GM12873 (cell line): ENCODE measurements at regions not wholly inside any gene's neighbourhood (a gene's known extent, or its start where the extent isn't known, plus 50 kb on each side); places are given as distances from the start of the nearest gene placed in this dataset.

Source experiments
- TF ChIP-seq, protein P1 (sequence below): IDR thresholded peaks from 2 replicates; pipeline ENCODE4 v1.5.1; 2012; ENCODE audit warnings: low read depth, mild to moderate bottlenecking, moderate library complexity, low read length, control low read depth; ENCODE audit not compliant: insufficient read depth; ENCODE audit errors: missing control alignments

- TF ChIP-seq, protein P1, sequence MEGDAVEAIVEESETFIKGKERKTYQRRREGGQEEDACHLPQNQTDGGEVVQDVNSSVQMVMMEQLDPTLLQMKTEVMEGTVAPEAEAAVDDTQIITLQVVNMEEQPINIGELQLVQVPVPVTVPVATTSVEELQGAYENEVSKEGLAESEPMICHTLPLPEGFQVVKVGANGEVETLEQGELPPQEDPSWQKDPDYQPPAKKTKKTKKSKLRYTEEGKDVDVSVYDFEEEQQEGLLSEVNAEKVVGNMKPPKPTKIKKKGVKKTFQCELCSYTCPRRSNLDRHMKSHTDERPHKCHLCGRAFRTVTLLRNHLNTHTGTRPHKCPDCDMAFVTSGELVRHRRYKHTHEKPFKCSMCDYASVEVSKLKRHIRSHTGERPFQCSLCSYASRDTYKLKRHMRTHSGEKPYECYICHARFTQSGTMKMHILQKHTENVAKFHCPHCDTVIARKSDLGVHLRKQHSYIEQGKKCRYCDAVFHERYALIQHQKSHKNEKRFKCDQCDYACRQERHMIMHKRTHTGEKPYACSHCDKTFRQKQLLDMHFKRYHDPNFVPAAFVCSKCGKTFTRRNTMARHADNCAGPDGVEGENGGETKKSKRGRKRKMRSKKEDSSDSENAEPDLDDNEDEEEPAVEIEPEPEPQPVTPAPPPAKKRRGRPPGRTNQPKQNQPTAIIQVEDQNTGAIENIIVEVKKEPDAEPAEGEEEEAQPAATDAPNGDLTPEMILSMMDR = no peak
Measured at GRCh38 chr14:65225299-65226159, 123.2 kb upstream of the MAX start.

DNA sequence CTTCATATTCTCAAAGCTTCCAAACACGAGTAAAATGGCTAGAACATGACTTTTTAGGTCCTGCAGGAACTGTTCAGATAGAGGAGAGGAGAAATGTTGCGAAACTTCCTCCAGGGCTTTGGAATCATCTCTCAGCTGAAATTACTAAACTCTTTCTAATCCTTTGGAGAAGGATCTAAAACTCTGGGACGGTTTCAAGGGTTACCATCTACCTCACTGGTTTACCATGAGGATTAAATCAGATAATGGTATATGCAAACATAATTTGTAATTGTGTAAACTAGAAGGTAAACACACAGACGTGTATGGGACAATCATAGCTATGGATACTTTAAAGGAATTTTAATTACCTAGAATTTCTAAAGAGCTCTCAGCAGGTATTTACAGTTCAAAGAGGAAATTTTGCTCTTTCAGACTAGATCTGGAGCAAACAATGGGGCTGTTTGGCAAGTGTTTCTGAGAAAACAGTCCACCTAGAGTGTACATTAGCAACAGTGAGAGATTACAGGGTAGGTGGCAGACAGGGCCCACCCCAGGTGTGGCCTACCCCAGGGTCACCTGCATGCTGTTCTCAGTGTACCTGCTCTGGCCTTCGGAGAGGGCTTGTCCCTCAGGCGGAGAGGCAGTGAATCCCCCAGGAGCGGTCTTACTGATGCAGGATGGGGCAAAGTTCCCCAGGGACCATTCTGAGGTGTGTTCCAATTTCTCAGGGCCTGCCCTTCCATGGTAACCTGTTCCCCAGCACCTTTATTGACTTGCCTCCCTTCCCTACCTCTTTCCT lies 124.7 kb upstream of the MAX start:
- TF ChIP-seq, protein P1 = no peak

GRCh38 chr14:65228436-65228835 lies 126.1 kb upstream of the MAX start:
- TF ChIP-seq, protein P1 = no peak

GRCh38 chr14:65228956-65229747 lies 126.8 kb upstream of the MAX start:
- TF ChIP-seq, protein P1 = no peak

DNA sequence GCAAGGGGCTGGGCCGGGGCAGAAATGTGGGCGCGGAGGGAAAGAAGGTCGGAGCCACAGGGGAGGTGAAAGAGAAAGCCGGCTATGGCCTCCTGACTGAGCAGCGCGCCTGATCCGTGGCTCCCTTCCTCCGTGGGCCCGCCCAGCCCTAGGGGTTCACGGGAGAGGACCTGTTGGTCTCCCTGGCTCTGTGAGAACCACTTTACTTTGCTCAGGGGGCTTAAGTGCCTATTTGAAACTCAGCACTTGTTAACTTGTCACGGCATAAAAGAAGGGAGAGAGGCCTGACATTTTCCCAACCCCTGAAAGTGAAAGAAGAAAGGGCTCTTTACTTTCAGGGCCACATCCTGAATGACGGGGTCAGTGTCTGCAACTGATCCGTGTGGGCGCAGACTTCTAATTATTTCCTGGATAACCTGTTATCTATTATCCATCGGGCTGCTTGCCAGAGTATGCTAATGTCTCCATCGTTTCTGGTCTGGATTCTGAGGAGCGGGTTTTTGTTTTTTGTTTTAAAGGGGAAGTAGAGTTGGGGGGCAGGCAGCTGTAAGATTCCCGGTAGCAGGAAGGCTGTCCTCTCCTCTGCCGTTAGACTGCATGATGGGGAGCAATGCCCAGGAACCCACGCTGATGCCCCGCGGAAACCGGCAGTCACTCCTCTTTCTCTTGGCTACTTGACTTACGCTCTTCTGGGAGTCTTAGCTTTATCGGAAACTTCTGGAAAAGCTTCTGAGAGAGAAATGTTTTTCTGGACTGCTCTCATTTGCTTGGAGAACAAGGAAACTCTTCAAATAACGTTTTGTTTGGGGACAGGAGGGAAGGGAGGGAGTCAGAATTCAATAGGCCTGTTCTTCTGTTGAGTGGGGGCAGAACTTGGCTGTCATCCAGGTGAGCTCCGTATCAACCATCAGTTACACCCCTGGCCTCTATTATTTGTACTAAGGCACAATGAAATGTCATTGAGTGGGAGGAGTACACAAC lies 127.7 kb upstream of the MAX start:
- TF ChIP-seq, protein P1 = no peak

DNA sequence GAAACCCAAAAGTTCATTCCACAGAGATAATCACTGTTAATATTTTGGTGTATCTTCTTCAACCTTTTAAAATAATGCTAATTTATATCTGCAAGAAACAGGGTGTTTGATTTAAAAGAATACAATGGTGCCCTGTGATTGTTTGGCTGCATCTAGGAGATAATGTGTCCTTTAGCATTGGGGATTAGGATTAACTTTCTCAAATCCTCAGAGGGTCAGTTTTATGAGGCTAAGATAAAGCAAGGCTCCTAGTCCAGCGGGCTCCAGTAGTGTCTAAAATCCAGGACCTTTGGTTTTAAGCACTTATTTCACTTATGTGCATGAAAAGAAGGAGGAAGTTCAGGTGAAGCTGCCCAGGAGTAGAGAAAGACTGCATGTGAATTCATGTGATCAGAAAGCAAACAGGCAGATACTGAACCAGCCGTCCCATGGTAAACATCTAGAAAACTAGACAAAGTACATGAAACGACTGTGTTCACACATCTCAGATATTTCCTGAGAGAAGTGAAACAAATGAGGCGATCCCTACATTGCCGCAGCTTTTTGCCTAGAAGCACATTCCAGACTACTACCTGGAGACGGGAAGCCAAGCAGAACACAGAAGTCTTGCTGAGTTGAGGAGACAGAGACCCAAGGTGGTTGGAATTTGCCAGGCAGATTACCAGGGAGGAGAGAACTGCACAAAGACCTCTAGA lies 129.1 kb upstream of the MAX start:
- TF ChIP-seq, protein P1 = no peak
